ENCODE measurements at regions not wholly inside any gene's neighbourhood (a gene's known extent, or its start where the extent isn't known, plus 50 kb on each side); places are given as distances from the start of the nearest gene placed in this dataset.

DNA sequence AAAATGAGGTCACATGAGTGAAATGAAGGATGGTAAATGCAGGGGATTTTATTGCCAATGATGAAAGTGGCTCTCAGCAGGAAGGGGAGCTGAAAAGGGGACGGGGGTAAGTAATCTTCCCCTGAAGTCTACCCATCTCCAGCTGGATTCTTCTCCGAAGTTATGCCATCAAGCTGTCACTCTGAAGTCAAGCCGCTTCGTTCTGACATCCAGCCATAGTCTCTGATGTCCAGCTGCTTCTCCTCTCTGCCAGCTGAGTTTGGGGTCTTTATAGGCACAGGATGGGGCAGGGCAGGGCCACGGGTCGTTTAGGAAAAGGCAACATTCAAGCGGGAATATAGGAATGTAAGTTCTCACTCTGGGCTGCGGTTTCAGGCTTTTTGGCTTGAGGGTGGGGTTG, 181.9 kb upstream of the ANO3 start:
- DNase-seq = no peak

DNA sequence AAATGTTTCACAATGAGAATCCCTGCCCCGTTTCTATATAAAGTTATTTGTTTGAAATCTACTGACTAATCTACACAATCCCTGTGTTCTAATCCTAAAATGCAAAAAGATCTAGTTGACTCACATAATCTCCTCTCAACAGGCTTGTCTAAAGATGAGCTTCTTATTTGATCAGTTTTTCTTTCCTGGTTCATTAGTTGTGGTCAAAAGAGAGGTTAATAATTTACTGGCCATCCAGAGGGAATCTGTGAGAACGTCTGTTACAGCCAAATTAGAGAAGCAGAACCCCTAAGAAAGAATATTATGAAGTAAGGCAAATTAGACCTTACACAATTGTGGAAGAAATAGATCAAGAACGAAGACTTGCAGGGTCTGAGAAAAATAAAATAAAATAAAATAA, 173.7 kb upstream of the ANO3 start:
- no peak for DNase-seq

DNA sequence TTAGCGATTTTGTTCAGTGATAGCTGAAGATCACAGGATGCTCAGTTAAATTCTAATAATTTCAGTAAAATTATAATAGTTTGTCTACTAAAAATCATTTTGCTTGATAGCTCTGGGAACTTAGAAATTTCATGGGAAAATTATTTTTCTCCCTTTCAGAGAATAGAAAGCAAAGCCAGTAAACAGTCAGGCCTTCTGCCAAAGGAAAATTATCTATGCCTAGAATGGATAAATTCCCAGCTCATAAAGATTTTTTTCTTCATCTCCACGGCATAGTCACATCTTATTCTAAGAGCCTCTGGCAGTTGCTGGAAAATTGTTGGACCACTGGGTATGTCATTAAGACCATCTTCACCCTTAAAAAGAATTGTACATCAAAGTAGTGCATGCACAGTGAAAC, 169.6 kb upstream of the ANO3 start:
- DNase-seq = no peak

DNA sequence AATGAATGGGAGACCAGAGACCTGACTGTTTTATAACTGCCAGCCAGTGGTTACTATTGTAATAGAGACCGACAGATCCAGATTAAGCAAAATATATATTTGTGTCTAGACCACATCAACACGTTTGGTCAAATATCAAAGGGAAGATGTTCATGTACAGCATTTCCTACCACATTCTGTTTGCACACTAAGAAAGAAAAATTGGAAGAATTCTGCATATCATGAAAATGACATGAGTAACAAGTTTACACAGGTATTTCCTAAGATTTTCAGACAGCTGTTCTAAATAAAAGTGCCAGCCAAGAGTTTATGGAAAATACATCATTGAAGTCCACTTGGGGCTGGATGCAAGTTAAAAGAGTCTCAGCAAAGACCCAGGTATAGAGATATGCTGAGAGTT, 145.5 kb upstream of the ANO3 start:
- no peak for DNase-seq

DNA sequence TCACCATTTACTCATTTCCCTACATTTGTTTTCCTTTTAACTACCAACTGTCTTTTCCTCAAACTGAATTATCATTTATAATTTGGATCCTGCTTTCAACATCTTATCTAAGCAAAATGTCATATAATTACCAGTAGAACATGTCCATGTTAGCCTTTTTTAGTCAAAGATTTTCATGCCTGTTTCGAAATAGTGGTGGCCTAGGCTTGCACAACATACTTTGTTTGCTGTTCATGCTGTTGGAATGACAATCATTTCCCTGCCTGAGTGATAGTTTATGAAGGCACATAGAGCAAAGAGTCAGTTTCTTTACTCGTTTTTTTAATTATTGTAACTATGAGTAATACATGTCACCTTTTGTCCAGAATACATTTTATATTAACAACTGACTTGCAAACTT, 144.3 kb upstream of the ANO3 start:
- no peak for DNase-seq

DNA sequence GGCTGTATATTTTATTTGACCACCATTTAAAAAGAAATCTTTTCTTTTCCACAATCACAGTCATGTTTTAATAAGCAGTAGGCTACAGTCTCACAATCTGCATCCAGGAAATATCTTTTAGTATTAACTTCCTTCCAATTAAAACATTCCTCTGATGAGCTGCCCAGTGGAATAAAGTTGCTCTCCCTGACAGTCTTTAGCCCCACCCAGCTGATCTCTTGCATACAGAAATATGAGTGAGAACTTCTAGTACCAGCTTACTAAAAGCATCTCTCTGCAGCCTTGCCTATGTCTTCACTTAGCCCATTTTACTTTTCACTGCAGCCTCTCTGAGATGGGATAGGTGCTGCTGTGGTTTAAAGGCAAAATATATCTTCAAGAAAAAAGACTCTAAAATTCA, 143.4 kb upstream of the ANO3 start:
- no peak for DNase-seq

DNA sequence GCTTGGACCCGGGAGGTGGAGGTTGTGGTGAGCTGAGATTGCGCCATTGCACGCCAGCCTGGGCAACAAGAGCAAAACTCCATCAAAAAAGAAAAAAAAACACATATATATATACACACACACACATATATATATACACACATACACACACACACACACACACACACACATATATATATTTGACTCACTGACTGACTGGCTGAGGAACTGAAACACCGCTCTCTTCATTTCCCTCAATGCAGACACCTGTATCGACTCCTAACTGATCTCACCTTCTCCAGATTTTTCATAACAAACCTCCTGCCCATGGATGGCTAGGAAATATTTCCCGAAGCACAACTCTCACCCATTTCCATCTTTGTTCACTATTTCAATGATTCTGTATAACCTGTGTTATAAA, 140.7 kb upstream of the ANO3 start:
- no peak for DNase-seq

DNA sequence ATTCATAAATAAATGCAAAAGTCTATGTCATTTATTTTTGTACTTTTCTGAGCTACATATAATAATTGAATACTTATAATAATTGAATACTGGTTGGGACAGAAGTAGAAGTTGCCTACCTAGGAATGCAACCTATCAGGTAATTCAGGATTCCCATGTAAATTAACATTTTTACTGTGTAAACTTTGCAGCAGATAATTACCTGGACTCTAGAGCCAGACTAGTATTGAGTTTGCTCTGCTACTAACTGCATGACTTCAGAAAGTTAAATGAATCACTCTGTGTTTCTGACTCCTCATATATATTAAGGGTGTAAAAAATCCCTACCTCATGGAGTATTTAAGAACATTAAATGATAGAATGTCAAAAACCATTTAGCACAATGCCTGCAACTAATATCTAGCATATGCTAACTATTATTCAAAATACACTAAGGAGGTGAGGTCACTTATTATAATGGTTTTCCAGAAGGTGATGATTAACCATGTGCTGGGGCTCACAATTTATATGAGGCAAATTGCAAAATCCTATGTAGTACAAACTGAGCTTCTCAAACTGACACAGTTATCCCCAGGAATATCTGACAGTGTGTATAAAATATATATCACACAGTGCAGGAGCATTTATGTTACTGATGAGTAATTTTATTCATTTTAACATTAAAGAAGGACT, 138.1 kb upstream of the ANO3 start:
- DNase-seq = no peak

DNA sequence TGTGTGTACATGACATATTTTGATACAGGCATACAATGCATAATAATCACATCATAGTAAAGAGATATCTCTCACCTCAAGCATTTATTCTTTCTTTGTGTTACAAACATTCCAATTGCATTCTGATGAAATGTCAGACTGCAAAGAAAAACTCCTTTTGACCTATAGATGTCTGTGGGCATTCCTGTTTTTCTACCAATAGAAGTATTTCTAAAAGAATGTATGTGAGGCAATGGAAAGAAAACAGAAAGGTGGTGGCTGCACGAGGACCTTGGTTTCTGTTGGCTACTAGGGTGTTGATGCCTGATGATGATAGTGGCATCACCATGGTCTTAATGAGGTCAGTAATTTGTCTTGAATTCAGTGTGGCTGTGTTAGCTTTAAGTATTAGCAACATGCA, 137.0 kb upstream of the ANO3 start:
- no peak for DNase-seq

DNA sequence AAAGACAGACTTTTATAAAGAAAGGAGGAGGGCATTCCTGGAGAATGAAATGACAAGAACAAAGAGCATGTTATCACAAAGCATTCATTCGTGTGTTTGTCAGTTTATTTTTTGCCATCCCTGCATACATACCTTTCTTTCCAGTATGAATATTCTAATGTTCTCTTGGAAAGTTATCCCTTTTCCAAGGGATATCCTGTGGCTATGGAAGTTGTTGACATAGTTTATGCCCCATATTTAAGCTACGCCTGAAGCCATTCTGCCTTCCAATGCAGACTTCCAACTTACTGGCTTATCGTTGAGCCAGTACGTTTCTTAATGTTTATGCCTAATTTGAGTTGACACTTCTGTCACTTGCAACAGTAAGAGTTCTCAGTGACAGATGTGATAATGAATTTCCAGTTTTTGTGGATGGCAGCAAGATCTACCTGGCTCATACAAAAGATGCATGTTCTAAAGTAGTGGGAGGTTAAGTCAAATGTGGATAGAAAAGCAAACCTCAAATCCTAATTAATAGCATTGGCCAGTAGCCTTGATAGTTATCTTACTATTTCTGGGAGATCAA, 133.3 kb upstream of the ANO3 start:
- no peak for DNase-seq

DNA sequence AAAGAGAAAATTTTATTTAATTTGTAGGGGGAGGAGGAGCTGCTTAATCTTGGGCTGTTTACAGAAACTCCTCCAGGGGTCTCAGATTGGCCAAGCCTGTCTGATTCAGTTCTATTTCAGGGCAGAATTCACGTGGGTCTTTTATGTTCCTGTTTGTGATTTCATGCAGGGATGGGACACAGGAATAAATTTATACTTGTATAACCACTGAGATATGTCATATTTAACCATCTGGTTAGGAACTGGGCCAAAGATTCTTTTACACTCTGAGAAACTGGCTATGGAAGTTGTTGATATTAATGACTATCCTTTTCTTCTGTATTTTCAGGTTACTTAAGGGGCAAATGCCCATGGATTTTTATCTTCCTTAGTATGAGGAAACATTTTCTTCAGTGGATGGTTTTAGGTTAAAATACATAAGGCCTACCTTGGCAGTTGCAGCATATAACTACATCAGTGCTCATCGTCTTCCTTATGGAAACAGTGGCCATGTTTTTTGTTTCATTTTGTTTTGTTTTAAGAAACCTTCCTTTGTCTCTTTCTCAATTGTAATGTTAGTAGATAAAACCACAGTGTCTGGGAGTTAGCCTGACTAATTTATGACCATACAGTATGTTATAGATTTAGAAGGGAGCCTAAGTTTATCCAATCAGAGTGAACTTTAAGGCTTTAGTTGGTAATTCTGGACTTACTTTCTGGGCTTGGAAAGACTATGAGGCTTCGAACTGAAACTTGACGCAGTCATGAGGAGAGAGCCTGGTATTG, 132.4 kb upstream of the ANO3 start:
- no peak for DNase-seq

DNA sequence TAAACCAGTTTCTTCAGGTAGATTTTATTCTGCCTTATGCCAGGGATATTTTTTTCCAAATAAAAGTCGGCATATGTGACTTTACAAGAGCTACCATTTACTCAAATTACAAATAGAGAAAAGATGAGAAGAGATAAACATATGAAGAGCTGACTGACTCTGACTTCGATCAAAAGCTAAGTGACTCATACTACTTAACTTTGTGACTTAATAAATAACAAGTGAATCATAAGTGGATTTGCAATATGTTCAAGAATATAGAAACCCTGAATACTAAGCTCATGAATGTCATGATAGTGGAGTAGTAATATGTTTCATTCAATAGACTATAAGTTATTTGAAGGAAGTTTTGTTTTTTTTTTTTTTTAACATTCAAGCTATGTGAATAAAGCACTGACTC, 130.5 kb upstream of the ANO3 start:
- DNase-seq = no peak

DNA sequence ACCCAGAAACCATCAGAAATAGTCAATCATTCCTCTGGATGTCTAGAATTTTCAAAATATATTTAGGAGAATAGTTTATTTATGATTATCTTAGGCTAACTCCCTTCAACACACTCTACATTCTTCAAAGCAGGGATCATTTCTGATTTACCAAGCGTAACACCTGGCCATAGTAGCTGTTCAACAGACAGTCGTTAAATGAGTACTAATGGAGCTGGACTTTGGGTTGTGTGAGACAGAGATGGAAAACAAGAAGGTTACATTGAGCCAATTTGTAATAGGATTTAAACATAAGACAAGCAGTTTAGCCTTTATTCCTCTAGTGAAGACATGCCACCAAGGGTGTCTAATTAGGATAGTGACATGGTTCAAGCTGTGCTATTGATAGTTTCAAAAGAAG, 129.2 kb upstream of the ANO3 start:
- DNase-seq = no peak

DNA sequence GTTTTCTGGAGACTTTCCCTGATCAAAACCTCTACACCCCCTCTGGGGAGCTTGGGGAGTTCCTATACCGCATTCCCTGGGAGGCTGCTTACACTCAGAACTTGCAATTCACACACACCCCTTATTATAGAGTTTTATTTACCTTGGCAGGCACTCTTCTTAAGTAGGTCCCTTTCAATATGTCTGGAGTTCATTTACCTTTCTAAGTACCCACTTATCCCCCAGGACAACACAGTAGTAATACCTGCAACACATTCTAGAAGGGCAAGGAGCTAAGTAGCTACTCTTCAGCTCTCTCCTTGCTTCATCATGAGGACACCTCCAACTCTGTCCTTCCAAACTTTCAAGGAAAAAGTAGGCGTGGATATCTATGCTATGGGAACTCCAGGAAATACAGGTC, 127.8 kb upstream of the ANO3 start:
- no peak for DNase-seq

DNA sequence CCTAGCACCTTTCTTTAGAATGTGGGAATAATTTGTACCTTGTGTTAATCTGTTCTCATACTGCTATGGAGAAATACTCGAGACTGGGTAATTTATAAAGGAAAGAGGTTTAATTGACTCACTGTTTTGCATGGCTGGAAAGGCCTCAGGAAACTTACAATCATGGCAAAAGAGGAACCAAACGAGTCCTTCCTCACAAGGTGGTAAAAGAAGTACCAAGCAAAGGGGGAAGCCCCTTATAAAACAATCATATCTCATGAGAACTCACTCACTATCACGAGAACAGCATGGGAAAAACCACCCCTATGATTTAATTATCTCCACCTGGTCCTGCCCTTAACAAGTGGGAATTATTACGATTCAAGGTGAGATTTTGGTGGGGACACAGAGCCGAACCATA, 127.1 kb upstream of the ANO3 start:
- no peak for DNase-seq

DNA sequence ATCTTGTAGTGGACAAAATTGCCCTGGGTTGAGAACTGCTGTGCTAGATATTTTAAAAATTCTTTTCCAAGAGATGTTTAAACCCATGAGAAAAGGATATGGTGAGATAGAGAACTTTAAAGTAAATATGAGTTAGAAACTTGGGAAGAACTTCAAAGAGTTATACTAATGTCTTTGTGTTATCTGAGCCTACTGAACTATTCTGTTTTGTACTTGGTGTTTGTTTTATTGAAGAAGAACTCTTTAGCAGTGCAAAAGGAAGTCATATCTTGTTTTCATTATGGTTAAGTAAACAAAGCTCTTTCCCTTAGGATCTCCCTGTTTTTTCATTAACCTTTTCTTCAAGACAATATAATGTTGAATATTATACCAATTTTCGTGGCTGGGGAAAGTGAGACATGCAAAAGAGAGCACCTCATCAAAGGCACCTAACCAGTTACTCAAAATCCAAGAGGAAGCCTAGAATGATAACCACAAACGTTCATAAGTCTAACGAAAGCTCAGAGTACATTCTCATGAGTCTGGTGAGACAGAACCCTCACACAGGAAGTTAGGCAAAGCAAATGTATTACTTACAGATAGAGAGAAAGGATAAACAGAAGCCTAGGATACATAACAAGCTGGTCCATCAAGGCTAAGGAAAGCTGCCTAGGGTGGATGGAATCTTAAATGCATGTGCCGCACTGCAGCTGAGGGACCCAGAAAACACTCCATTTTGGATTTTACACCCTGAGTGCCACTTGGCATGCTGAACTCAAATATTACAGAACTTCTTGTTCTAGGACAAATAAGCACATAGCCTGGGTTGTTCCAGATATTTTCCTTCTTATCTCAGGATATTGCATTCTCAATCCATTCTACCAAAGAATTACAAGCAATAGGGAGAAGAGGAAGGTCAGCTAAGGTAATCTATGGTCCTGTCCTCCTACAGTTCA, 112.5 kb upstream of the ANO3 start:
- DNase-seq = no peak

DNA sequence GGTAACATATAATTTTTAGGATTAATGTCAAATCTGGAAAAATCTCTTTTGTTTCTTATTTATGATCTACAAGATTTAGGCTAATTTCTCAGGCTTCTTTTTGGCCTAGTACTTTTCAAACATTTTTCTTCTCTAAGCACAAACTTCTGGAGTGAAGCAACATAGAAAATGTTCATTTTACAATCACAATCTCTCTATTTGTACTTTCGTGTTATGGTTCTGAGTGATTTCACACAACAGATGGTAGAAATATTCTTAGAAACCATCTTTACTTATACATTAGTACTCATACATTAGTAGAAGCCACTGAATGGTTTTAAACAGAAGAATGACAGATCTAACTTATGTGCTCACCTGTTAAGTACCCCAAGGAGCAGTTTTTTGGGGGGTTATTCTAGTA, 106.3 kb upstream of the ANO3 start:
- DNase-seq = no peak

DNA sequence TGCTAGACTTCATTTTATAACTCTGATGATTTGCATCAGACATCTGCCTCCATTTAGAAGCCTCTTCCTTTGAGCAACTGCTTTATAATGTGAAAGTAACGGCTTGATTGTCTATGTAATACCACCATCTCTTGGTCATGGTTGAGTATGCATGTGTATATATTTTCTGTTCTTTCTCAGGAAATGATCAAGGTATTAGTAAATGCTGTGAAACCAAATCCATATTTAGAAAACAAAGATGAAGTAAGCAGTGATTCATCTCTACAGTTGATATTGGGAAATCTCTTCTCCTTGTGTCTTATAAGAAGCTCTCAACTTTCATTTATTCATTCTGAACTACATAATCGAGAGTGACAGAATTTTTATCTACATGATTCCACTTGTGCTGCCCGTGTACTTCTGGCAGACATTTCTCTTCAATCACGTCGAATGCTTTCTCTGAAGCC, 104.6 kb upstream of the ANO3 start:
- DNase-seq = peak in 1 of 51 donors; percentile 3

DNA sequence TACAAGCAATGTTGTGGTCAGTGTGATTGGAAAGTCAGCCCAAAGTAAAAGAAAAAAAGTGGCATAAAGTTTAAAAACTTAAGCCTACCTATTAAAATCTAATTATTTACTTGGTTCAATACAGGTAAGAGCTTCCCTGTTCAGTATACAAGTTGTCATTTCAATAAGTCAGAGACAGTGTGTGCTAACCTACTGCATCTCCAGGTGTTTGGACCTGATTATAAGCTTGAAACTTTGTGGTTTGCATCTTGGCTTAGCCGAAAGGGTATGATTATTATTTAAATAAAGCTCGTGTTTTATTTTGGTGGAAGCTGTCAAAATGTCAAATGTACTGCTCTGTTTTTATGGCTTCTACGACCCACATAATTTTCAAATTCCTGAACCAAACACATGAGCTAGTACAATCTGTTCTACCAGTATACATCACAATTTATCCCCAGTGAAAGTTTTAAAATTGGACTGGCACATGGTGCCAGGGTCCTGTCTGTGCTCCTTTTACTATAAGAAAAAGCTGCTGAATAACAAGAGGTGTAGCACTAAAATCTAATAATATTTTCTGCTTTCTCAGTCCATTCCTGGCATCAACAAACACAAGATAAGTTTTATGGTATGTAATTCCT, 103.9 kb upstream of the ANO3 start:
- no peak for DNase-seq

DNA sequence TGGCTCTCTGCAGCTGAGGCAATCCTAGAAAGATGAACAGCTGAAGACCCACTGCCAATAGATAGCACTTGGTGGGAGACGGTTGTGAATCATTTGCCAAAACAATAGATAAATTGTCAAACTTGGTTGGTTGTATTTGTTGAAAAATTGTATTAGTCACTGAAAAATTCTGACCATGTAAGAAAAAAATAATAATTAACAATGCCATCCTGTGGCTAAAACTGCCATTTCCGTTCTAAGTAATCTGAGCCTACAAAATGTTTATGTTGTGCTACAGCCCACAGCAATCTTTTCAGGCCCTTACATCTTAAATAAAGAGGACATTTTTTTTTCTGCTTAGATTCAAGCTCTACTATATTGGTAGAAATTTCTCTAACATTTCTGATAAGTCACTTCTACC, 103.2 kb upstream of the ANO3 start:
- no peak for DNase-seq

DNA sequence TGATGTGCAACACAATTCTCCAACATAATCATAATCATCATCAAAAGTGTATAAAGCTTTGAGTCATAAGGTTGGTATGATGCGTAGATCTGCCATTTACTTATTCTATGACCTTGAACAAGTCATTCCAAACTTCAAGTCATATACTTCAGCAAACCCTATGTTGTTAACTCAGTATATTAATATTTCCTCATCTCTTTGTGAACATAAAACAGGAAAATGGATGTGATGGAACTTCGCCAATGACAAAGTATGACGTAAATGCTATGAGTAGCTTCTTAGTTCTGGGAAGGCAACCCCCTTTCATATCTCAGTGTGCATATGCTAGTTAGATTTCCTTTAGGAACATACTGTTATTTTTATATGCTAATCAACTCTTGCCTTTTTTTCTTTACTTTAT, 102.7 kb upstream of the ANO3 start:
- DNase-seq = no peak

DNA sequence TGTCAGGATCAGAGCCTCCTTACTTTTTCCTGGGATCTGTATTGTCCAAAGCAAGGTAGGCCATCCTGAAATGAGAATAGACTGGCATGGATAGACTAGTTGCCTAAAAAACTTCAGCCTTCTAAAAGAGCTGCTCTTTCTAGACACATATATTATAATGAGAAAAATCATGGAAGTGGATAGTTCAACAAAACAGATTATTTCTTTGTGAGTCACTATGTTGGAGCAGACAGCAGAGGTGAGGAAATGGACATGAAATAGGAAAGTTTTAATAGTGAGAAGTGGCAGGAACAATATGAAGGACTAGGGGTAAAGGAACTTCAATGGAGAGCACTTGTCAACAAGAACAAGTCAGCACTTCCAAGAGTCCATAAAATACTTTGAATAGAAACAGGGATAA, 101.9 kb upstream of the ANO3 start:
- DNase-seq = no peak

All from hypothalamus (tissue), 51 donors.